DND-41 (cell line): ENCODE measurements at regions not wholly inside any gene's neighbourhood (a gene's known extent, or its start where the extent isn't known, plus 50 kb on each side); places are given as distances from the start of the nearest gene placed in this dataset.

Experiments used
- CTCF ChIP-seq: IDR thresholded peaks from 2 replicates; pipeline ENCODE4 v1.5.1; 2012; ENCODE audit warnings: borderline replicate concordance, low read length, moderate library complexity, mild to moderate bottlenecking; ENCODE audit not compliant: poor library complexity, severe bottlenecking; ENCODE audit errors: extremely low read depth
- EZH2 ChIP-seq: IDR thresholded peaks from 3 replicates; pipeline ENCODE4 v1.6.1; 2012; ENCODE audit warnings: borderline replicate concordance, low read depth, mild to moderate bottlenecking, moderate library complexity, low read length, inconsistent platforms; ENCODE audit not compliant: severe bottlenecking

GRCh38 chr2:164314148-164314547 is 307.1 kb downstream of the GRB14 start:
- TF ChIP-seq CTCF (no peak), EZH2 (no peak)
